HG02870 (cell line): ENCODE measurements at regions not wholly inside any gene's neighbourhood (a gene's known extent, or its start where the extent isn't known, plus 50 kb on each side); places are given as distances from the start of the nearest gene placed in this dataset.
A peak's percentile ranks its signal among the peaks of the same experiment; 100 is the strongest.
"Not testable (repeated sequence)": the region's sequence is repeated elsewhere in the genome, so short reads cannot be mapped to it uniquely, and the experiment has no call there.

Experiments used
- ATAC-seq: cut with Tn5 transposase; IDR thresholded peaks from one replicate; pipeline ENCODE4 v1.9.1; 2021; ENCODE audit warnings: mild to moderate bottlenecking, moderate library complexity; ENCODE audit not compliant: unreplicated experiment

GRCh38 chrX:125089761-125090445, 229.8 kb upstream of the TEX13C start:
- no peak for ATAC-seq

- ATAC-seq: no peak
These were observed 225.8 kb upstream of the TEX13C start for GRCh38 chrX:125093852-125094251.

GRCh38 chrX:125094901-125095300, 224.8 kb upstream of the TEX13C start:
- no peak for ATAC-seq

GRCh38 chrX:125096469-125096868, 223.2 kb upstream of the TEX13C start:
- ATAC-seq: no peak

GRCh38 chrX:125096870-125097269, 222.8 kb upstream of the TEX13C start:
- no peak for ATAC-seq

GRCh38 chrX:125101971-125102755, 217.5 kb upstream of the TEX13C start:
- ATAC-seq: no peak

GRCh38 chrX:125103693-125104092, 216.0 kb upstream of the TEX13C start:
- ATAC-seq: no peak

GRCh38 chrX:125108921-125109320, 210.8 kb upstream of the TEX13C start:
- no peak for ATAC-seq

- no peak for ATAC-seq
These were observed 188.5 kb upstream of the TEX13C start for GRCh38 chrX:125131164-125131563.

GRCh38 chrX:125132274-125132673, 187.4 kb upstream of the TEX13C start:
- peak; percentile 67 for ATAC-seq

GRCh38 chrX:125137521-125137920, 182.2 kb upstream of the TEX13C start:
- ATAC-seq: no peak

GRCh38 chrX:125150231-125150630, 169.4 kb upstream of the TEX13C start:
- ATAC-seq: no peak

GRCh38 chrX:125151146-125151545, 168.5 kb upstream of the TEX13C start:
- no peak for ATAC-seq

GRCh38 chrX:125152011-125152410, 167.7 kb upstream of the TEX13C start:
- no peak for ATAC-seq

GRCh38 chrX:125153621-125154020, 166.1 kb upstream of the TEX13C start:
- no peak for ATAC-seq

- not testable (repeated sequence) for ATAC-seq
These were observed 165.1 kb upstream of the TEX13C start for GRCh38 chrX:125154288-125155257.

GRCh38 chrX:125155296-125156033, 164.2 kb upstream of the TEX13C start:
- ATAC-seq: not testable (repeated sequence)

GRCh38 chrX:125170459-125170858, 149.2 kb upstream of the TEX13C start:
- ATAC-seq: no peak

GRCh38 chrX:125172531-125172930, 147.1 kb upstream of the TEX13C start:
- ATAC-seq: no peak

GRCh38 chrX:125175991-125176584, 143.6 kb upstream of the TEX13C start:
- ATAC-seq: no peak
